NCI-H128 (cell line): ENCODE measurements at regions not wholly inside any gene's neighbourhood (a gene's known extent, or its start where the extent isn't known, plus 50 kb on each side); places are given as distances from the start of the nearest gene placed in this dataset.
"Not testable (repeated sequence)": the region's sequence is repeated elsewhere in the genome, so short reads cannot be mapped to it uniquely, and the experiment has no call there.

Experiments used
- DNase-seq: peaks from one replicate; lab custom pipeline; 2025; ENCODE audit not compliant: unreplicated experiment; lab: John Stamatoyannopoulos, UW

DNA sequence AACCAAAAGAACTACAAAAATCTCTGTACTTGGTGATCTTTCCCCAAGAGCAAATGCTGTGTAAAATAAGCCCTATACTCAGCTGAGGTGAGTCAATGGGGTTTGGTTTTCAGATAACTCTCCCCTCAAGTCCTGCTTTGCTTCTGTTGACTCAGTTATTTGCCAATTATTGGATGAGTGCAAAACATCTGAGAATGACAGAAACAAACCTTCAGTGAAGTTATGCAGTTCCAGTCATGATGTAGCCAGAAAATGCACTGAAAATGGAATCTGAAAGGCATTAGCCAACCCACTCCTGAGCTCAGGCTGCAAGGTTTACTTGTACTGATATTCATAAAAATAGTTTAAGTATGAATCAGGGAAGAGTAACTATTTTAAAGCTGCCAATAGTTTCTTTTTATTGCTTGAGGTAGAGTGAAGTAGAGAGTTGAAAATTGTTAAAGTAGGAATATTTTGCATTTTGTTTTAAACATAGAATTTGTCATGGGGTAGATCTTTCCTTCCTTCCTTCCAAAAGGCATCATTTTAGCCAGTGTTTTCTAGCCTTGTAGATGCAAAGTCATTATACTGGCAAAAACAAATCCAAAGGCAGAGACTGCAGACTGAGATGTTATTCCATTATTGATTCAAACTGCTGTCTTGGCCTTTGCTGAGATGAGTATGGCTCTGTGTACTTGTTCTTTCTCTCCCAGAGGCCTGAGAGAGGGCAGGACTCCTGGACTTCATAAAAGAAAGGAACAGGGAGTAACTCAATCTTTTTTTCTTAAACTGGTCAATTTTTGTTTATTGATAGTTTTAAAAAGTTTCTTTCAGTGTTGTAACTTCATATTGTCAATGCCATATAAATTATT lies 215.3 kb downstream of the RND3 start:
- no peak for DNase-seq

DNA sequence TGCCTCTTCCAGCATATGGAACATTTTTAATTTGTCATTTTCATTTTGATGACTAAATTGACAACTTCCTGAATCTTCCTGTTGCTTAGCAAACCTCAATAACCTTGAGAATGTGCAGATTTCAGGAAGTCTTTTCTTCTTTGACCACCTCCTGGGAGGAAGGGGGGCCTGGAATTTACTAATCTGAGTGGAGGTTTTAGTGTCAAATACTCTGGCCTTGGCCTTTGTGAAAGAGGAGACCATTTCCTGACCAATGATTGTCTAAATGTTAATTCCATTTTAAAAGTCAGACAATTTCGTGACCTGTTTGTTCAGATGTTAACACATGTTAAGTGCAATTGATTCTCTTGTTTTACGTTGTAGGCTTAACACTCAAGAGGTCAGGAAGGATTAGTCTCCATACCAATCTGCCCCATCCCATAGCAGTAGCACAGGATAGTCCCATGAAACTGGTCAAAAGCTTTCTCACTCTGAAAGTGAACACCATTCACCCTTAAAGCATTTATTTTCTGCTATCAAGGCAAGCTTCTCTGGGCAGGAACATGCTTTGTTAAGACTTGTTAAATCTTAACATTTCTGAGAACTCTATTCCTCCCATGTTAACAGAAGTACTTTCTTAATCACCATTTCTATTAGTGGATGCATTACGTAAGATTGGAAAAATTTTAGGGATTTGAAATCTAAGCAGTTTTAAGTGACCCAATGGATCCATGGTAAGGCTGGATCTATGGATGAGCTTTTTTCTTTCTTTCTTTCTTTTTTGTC lies 219.6 kb downstream of the RND3 start:
- no peak for DNase-seq

DNA sequence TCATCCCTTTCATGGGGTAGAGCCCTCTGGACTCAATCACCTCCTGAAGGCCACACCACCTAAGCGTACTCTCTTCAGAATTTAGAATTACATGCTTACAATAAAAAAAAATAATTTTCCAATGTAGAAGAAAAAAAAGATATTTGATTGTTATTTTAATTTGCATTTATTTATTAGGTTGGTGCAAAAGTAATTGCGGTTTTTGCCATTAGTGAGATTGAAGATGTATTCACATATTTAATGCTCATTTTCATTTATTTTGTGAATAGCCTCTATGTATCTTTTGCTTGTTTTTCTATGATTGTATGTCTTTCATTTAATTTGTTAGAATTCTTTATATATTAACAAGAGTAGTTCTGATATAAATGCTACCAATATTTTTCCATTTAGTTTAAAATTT lies 220.5 kb downstream of the RND3 start:
- DNase-seq: no peak

DNA sequence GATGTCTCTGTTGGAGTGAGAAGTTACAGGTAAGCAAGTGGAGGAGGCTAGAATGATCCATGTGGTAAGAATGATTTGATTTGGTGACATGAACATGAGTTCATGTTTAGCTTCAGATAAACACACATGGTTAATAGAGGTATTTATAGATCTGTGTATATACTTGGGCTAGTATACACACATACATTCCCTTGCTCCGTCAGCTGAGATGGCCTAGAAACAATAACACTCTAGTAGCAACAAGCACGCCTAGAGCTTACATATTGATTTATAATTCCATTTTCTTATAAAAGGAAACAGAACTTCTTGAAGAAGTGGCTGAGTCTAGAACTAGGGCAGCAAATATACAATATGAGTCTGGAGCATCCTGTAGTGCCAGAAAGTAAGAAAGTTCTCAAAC lies 223.0 kb downstream of the RND3 start:
- DNase-seq: no peak

DNA sequence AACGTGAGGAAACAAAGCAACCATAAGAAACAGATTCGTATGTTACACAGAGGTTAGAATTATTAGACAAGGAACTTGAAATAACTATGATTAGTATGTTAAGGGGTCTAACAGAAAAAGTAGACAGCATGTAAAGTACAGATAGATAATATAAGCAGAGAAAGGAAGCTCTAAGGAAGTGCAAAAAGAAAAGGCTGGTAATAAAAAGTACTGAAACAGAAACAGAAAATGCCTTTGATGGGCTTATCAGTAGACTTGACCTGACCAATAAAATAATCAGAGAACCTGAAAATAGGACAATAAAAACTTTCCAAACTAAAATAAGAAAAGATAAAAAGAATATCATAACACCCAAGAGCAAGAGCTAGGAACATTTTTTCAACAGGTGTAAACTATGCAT lies 225.8 kb downstream of the RND3 start:
- no peak for DNase-seq

DNA sequence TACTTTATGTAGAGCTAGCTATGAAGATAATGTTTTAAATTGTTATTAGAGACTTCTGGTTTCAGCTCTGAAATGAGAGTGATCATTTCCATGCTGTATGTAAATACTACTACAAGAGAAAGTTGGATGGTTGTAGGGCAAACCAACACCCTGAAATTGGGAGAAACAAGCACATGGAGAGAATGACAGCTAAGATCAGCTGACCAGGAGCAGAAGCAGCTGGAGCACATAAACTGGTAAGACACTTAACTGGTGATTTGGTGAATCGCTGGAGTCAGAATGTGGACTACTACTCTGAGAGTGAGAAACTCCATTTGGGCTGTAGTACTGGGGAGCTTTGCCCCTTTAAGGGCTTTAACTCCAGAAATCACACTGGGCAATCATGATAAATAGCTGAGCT lies 226.8 kb downstream of the RND3 start:
- no peak for DNase-seq

DNA sequence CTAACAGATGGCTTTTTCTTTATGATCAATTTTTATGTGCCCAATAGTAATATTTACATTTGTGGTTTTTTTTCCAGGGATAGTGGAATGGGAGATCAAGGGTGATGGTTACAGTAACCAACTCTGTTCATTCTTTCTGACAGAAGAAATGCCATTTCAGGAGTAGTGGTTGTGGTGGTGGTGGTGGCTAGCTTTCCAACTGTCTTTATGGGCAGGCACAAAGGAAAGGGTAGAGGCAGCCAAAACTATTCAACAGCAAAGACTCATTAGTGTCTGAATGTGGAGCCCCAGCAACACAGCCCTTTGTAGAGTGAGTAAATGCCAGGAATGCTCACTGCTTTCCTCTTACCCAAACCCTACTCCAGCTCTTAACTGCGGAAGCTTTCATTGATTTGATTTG lies 227.7 kb downstream of the RND3 start:
- no peak for DNase-seq

DNA sequence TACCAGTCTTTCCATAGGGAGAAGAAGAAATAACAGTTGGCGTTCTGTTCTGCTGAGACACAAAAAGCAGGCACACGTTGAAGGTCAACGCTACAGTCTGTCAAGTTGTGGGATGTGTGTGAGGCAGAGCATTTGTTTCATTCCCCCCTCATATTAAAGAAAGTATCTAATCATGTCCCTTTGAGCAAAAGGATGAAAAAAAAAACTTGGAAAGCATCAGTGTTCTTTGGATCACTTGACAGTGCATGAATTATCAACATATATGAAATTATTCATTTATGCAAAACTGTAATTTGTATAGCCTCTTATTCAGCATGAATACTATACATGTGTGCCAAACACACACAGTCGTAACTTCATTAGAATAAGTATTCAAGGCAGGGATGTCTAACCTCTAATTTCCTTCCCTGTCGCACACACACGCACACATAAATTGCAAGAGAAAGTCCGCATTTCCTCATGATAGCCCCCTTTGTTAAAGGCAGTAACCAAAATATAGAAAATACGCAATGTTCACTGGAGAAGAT lies 228.6 kb downstream of the RND3 start:
- no peak for DNase-seq

DNA sequence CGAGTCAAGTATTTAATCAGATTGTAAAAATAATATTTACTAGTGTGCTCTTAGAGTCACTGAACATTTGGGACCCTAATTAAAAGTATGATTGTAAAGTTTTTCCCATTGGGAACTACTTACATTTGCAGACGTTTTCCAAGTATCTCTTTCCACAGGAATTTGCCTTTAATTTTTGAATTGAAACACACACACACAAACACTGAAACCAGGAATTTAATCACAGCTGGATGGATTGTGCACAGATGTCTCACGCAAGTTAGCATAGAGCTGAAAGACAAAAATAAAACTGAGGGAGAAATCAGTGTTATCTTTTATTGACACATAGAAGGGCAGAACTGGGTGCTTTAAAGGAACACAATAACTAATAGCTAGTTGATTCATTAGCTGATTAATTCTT lies 230.7 kb downstream of the RND3 start:
- DNase-seq: no peak

DNA sequence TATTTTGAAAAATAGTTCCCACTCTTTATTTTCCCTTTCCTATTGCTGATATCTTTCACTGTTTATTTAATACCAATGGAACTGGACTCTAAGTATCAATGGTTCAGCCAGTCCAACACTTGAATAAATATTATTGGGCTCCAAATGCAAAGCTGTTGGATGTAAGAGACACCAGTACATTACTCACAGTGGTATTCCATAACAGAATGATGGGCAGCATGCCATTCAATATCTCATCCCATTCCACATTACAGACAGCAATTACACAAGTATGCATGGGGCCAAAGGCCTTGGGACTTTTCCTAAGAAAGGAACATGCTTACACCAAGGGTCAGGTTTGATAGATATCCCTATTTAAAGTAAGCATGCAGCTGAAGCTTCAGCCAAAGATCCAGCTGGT lies 231.9 kb downstream of the RND3 start:
- DNase-seq: no peak

DNA sequence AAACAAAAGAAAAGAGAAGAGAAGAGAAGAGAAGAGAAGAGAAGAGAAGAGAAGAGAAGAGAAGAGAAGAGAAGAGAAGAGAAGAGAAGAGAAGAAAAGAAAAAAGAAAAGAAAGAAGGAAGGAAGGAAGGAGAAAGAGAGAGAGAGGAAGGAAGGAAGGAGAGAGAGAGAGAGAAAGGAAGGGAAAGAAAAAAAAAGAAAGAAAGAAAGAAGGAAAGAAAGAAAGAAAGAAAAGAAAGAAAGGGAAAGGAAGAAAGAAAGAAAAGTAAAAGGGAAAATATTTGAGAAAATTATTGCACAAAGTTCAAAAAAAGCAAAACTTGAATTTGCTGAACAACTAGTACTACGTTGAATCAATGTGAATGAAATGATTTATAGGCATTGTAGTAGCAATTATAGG lies 237.7 kb downstream of the RND3 start:
- DNase-seq: not testable (repeated sequence)

DNA sequence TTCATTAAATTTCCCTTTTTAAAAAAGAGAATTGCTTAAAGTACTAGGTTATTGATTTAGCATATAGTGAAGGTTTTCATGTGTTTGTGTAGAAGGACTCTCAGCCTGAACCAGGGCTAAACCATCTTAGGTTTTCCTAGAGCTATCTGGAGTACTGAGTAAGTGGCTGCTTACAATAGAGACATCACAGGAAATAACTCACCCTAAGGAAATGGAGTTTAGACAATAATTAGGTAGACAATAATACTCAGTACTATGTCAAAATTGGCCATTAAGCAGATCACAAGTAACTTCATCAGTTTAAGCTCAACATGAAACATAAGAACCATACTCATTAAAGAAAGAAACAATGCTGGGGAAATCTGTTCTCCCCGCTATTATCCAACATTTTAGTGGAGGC lies 240.0 kb downstream of the RND3 start:
- DNase-seq: no peak

DNA sequence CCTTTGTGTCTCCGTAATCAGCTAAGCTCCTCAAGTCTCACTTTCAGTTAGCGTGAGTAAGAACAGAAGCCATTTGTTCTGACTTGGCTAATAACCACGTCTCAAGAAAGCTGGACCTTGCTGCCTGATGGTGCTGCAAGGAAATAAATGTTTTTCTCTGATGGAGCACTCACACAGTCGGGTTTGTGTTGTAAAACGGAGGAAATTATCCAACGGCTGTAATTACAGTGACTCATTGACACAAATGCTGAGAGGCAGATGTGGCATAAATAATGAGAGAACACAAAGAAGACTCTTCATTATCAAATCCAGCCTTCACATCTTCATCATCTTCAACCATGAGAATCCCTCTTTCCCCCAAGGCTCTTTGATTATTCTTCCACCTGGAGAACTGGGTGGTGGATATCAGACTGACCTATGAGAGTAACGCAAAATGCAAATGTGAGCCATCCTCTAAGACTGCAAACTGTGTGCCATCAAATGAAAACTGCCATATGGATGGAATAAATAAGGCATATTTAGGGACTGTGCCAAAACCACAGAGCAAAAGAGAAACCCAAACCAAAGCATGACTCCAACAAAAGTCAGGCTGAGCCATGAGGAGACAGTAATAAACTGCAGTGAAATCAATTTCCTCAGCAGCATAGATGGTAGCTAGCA lies 252.6 kb downstream of the RND3 start:
- no peak for DNase-seq

DNA sequence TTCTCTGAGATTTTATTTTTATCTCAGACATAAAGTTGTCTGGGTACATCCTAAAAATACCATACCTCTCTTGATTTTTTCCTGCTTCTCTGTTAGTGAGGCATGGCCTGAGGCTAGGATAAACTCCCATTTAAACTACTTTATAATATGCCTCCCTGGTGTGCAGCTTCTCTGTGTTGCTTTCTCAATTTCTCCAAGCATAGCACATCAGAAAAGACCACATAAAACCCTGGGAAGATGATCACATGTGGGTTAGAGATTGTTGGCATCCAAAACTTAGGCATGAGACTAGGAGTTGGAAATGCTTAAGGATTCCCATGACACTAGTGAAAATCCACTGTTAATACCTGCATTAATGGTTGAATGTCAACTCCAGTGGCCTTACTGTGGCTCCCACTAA lies 254.6 kb downstream of the RND3 start:
- DNase-seq: no peak

DNA sequence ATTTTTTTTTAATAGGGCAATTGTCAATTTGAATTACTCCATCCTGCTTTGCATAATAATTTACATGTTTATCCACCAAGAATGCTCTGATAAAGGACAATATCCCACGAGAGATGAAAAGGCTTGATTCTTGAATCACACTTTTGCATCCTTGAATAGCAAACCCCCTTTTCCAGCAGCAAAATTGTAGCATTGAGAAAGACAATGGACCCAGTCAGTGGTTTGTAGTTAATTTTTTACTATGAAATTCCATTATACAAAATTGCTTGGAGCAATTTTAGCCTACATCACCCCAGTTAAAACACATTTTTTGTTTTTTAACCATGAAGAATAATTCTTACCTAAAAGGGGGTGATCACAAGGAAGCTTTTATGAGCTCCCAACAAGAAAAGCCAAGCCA lies 255.1 kb downstream of the RND3 start:
- DNase-seq: no peak

DNA sequence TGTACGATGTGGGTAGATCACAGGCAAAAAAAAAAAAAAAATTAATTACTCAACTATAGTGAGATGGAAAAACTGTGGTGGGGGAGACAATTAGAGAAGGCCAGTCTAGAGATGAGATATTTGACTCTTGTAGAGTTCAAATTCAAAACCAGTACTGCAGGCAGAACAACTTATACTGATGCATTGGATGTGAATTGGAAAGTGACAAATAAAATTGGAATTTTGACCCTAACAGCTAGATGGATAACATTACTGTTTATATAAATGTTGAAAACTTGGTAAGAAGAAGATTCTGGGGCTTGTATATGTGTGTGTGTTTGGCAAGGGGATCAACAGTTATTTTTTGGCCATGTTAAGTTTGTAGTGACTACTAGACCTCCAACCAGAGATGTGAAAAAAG lies 256.9 kb downstream of the RND3 start:
- no peak for DNase-seq

DNA sequence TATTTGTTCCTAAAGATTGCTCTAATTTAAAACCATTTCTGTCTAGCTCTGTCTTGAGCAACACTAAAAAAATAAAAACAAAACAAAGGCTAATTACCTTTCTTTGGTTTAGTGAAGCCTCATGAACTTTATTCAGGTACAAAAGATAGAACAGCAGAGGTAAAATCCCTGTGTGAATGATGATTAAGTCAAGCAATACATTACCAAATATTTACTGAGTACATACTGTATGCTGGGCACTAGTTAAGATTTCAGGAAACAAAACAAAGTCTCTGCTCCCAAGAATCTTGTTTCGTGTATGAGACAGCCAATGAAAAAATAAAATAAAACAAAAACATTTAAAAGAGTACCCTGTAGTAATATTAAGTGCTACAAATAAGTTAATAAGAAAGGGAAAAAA lies 257.5 kb downstream of the RND3 start:
- DNase-seq: no peak

DNA sequence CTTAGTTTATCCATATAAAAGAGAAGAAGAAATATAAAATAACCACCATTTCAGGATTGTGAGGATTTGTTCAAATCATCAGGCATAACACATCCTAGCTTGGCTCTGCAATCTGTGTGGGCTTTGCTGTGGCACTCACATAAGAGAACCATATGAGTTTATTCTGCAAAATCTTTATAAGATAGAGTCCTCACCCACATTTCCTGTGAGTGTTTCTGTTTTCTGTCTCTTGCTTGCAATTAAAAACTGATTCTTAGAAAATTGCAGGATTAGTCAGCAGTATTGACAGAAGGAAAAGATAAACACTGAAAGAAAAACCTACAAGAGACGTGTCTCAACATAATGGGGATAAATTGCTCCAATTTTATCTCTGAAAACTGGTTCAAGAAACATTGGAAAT lies 258.5 kb downstream of the RND3 start:
- no peak for DNase-seq

DNA sequence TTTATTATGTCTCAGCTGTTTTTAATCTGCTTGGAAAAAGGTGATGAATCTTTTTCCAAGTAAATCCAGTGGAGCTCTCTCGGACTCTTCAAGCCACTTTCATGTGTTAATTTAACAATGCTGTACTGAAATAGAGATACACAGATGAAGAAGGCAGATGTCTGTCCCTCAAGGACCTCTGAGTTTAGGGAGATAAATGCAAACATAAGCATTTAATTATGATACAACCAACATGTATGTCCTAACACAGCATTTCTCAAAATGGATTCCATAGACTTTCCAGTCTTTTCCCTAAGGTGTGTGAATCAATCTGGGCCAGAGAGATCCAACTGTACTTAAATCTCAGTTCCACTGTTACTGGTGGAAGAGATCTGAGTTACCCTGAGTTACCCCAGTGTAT lies 262.4 kb downstream of the RND3 start:
- no peak for DNase-seq

DNA sequence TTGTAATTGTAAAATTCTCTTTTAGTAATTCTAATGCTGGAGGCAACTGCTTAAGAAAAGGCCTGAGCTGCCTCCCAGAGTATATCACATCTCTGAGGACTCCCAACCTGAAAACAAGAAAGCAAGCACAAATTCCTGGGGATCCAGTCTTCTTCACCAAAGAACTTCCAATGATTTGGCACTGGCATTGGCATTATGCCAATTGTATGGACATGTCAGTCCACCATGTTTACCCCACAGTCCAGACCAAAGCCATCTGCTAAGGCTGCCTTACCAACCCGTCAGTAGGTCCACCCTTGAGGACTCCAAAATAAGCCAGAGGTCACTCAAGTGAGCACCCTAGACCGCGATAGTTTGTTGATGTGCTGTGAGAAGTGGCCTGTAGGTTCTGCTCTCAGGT lies 263.1 kb downstream of the RND3 start:
- DNase-seq: no peak

DNA sequence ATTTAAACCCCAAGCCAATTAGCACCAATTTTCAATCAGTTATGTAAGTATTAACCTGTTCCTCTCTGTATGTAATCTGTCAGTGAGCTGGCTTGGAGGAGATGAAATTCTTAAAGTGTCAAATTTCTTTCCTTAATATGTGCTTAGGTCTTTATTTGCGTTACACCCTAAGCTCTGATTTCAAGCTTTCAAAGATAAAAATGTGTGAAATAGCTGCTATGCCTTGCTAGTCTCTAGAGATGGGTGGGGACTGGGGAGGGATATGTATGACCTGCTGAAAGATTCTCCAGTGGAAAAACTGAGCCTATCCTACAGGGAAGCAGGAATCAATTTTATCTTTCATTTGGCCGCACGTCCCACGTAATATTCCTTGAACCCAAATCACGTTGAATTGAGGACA lies 264.5 kb downstream of the RND3 start:
- no peak for DNase-seq

DNA sequence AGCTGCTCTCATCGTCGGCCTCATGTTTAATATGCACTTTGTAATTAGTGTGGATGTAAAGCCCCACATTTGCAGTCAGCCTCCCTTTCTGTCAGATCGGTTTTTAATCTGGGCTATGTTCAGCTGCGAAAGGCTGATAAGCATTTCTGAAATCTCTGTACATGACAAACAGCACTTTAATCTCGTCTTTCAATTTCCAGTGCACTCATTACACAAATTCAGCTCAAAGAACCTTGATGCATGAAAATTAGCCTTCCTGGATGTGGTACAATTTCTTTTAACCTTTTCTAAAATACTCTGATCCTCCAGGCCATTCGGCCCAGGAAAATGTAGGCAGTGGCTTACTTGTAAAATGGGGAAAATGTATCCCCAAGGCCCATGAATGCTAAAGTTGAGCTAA lies 265.1 kb downstream of the RND3 start:
- DNase-seq: no peak
